HCT116 (cell line): ENCODE measurements at regions not wholly inside any gene's neighbourhood (a gene's known extent, or its start where the extent isn't known, plus 50 kb on each side); places are given as distances from the start of the nearest gene placed in this dataset.

Experiments used
- ATAC-seq: fragments of 200-7000 bp; cut with Tn5 transposase; 2 replicates; pipeline ENCODE4 v1.9.1; 2020; ENCODE audit warnings: mild to moderate bottlenecking, moderate library complexity
- BruUV-seq: library from RNA; stranded (reverse); fragments of 400-500 nt; replicated peaks from 2 replicates; lab custom pipeline; 2021; lab: Mats Ljungman, UMichigan
- CTCF ChIA-PET: fragments of 300-600 bp; sonication (Branson Sonifier 250); formaldehyde crosslinking; loops from one replicate; lab custom pipeline; 2021; ENCODE audit warnings: antibody characterized with exemption; lab: Charles Lee
- POLR2A ChIA-PET: fragments of 300-600, 350-600 bp; sonication (Branson Sonifier 250); formaldehyde crosslinking; loops from one replicate; lab custom pipeline; 2021; ENCODE audit warnings: antibody characterized with exemption; lab: Charles Lee
- RAD21 ChIA-PET, 2 experiments: fragments of 300-600 bp; sonication (Branson Sonifier 250); formaldehyde crosslinking; loops; one replicate each; lab custom pipeline; 2023; ENCODE audit warnings: low total read pairs in 2 of 2; ENCODE audit not compliant: uncharacterized antibody in 2 of 2, unreplicated experiment in 2 of 2, low non-redundant PET in 1 of 2; lab: Charles Lee
- DNase-seq: peaks from one replicate; pipeline ENCODE4 v3.0.0-alpha.2; 2010; ENCODE audit warnings: low read depth, low spot score
- H2AFZ ChIP-seq: fragments of 200-600 bp; shearing (Covaris generic), sonication (generic); 2 replicates; pipeline ENCODE4 v1.6.1; 2017; ENCODE audit warnings: low read depth, mixed run types, mixed read lengths, antibody characterized with exemption, low read length; ENCODE audit not compliant: poor library complexity, severe bottlenecking
- H3K27ac ChIP-seq: 2 replicates; pipeline ENCODE4 v1.5.1; 2012; ENCODE audit warnings: low read depth, low read length
- H3K27me3 ChIP-seq: fragments of 200-600 bp; sonication (generic); 2 replicates; pipeline ENCODE4 v1.6.1; 2016; ENCODE audit warnings: mixed run types, low read length, mixed read lengths; ENCODE audit not compliant: insufficient read depth
- H3K36me3 ChIP-seq, 2 experiments: fragments of 200-500 bp in 1 of 2; fragments of 200-600 bp in 1 of 2; sonication (Bioruptor generic) in 1 of 2; sonication (generic) in 1 of 2; 2 replicates each; pipeline versions ENCODE4 v1.5.1 to v1.6.1; 2014 to 2016; ENCODE audit warnings: low read length in 2 of 2, inconsistent platforms in 1 of 2, mixed read lengths in 1 of 2, mixed run types in 1 of 2; ENCODE audit not compliant: insufficient read depth in 2 of 2, control insufficient read depth in 1 of 2
- H3K4me1 ChIP-seq, 2 experiments: fragments of 200-600 bp in 1 of 2; sonication (generic) in 1 of 2; 2 replicates each; pipeline versions ENCODE4 v1.5.1 to v1.6.1; 2012 to 2017; ENCODE audit warnings: low read length in 2 of 2, inconsistent platforms in 1 of 2, mild to moderate bottlenecking in 1 of 2, mixed read lengths in 1 of 2, mixed run types in 1 of 2, moderate library complexity in 1 of 2; ENCODE audit not compliant: insufficient read depth in 2 of 2, control insufficient read depth in 1 of 2
- H3K4me2 ChIP-seq: fragments of 200-600 bp; sonication (generic); 2 replicates; pipeline ENCODE4 v1.6.1; 2017; ENCODE audit warnings: mixed run types, low read length, mixed read lengths
- H3K4me3 ChIP-seq, 2 experiments: fragments of 200-600 bp in 1 of 2; sonication (generic) in 1 of 2; replicated peaks in 1 of 2; 2 replicates each; pipeline ENCODE4 v1.5.1; 2011 to 2016; ENCODE audit warnings: low read length in 2 of 2, control low read depth in 1 of 2, low read depth in 1 of 2, mild to moderate bottlenecking in 1 of 2, mixed read lengths in 1 of 2, mixed run types in 1 of 2
- H3K79me2 ChIP-seq: fragments of 200-600 bp; sonication (generic); 2 replicates; pipeline ENCODE4 v1.6.1; 2017; ENCODE audit warnings: mild to moderate bottlenecking, mixed run types, low read length, moderate library complexity, mixed read lengths; ENCODE audit not compliant: insufficient read depth
- H3K9ac ChIP-seq: fragments of 200-600 bp; sonication (generic); 2 replicates; pipeline ENCODE4 v1.6.1; 2016; ENCODE audit warnings: low read length, mixed read lengths
- H3K9me2 ChIP-seq: fragments of 200-600 bp; sonication (generic), shearing (Covaris generic); 2 replicates; pipeline ENCODE4 v1.6.1; 2017; ENCODE audit warnings: mixed run types, mild to moderate bottlenecking, moderate library complexity; ENCODE audit not compliant: insufficient read depth
- H3K9me3 ChIP-seq, 2 experiments: fragments of 200-500 bp in 1 of 2; fragments of 200-600 bp in 1 of 2; sonication (Bioruptor generic) in 1 of 2; sonication (generic) in 1 of 2; 2 replicates each; pipeline ENCODE4 v1.6.1; 2014 to 2017; ENCODE audit warnings: low read length in 2 of 2, mixed read lengths in 2 of 2, inconsistent platforms in 1 of 2, low read depth in 1 of 2, mild to moderate bottlenecking in 1 of 2, mixed run types in 1 of 2, moderate library complexity in 1 of 2; ENCODE audit not compliant: control insufficient read depth in 1 of 2, insufficient read depth in 1 of 2
- H4K20me1 ChIP-seq: fragments of 200-600 bp; sonication (generic), shearing (Covaris generic); 2 replicates; pipeline ENCODE4 v1.6.1; 2017; ENCODE audit warnings: mixed run types, mild to moderate bottlenecking, moderate library complexity; ENCODE audit not compliant: insufficient read depth
- CBX3 ChIP-seq: IDR thresholded peaks from 2 replicates; pipeline ENCODE4 v1.6.1; 2012; ENCODE audit warnings: low read depth
- EZH2 ChIP-seq: fragments of 200-600 bp; sonication (generic); IDR thresholded peaks from 2 replicates; pipeline ENCODE4 v1.6.1; 2017; ENCODE audit warnings: antibody characterized with exemption, mixed run types
- EZH2phosphoT487 ChIP-seq: fragments of 200-600 bp; IDR thresholded peaks from 2 replicates; pipeline ENCODE4 v1.6.1; 2018; ENCODE audit warnings: antibody characterized with exemption, borderline replicate concordance
- POLR2AphosphoS5 ChIP-seq: IDR thresholded peaks from 2 replicates; pipeline ENCODE4 v1.6.1; 2011; ENCODE audit warnings: mild to moderate bottlenecking, low read depth, low read length, moderate library complexity
- SIN3A ChIP-seq: IDR thresholded peaks from 2 replicates; pipeline ENCODE4 v1.6.1; 2012; ENCODE audit warnings: low read depth
- YY1 ChIP-seq: IDR thresholded peaks from 2 replicates; pipeline ENCODE4 v1.6.1; 2011; ENCODE audit warnings: low read length, low read depth, moderate library complexity, mild to moderate bottlenecking; ENCODE audit not compliant: insufficient replicate concordance; ENCODE audit errors: extremely low read depth
- intact Hi-C: fragments of 100-400 bp; cut with micrococcal nuclease; formaldehyde crosslinking; loops from 2 replicates; pipeline ENCODE4 v1.10.0; 2022
- TF ChIP-seq, protein P1 (sequence below), 3 experiments: fragments of 200-600 bp in 1 of 3; sonication (generic) in 1 of 3; IDR thresholded peaks in 2 of 3; conservative IDR thresholded peaks in 1 of 3; 2 replicates each; pipeline ENCODE4 v1.5.1; 2012 to 2017; ENCODE audit warnings: low read depth in 2 of 3, low read length in 2 of 3, antibody characterized with exemption in 1 of 3, borderline replicate concordance in 1 of 3, control low read depth in 1 of 3, mild to moderate bottlenecking in 1 of 3, mixed read lengths in 1 of 3, mixed run types in 1 of 3, moderate library complexity in 1 of 3; ENCODE audit not compliant: insufficient read depth in 1 of 3

DNA sequence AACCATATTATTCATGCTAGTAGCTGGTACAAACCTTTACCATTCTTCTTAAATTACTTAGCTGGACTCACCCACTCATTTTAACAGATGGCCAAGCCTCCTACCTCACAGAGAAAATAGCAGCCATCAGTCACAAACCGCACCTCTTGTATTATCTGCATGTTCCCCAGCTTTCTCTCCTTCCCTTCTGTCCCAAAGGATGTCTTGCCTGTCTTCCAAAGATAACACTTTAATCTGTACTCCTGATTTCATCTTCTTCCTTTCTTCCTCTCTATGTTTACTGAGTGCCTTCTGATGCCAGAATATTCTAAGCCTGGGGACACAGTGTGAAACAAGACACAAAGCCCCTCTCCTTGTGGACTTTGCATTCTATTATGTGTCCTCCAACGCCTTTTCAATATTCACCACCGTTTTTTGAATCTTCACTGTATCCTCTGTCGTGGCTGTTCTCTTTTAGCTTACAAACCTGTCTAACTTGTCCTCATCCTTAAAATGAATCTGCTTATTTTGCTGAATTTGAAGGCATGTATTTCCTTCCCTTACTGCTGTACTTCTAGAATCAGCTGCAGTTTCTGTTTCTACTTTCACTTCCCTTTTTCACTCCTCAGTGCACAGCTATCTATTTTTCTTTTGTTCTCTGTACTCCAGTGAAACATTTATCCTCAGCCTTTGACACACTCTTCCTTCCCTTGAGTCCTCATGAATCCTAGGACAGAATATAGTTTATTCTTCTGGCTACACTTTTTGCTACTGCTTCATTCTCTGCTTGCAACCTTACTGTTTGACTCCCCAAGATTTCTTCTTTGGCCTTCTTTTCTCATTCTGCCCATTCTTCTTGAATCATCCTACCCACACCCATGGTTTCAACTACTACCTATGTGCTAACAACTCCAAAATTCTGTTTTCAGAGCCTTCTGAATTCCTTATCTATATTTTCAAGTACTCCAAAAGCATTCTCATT lies 216.9 kb upstream of the SAMSN1 start:
- H2AFZ ChIP-seq = no peak overlapping the region
- no peaks in the 10 kb centered on the region for H3K36me3 ChIP-seq

More for the DNA sequence above, 216.9 kb upstream of the SAMSN1 start:
- TF ChIP-seq YY1 (no peak), POLR2AphosphoS5 (no peak), EZH2phosphoT487 (no peak), CBX3 (no peak), EZH2 (no peak), SIN3A (no peak)
- TF ChIP-seq, protein P1, sequence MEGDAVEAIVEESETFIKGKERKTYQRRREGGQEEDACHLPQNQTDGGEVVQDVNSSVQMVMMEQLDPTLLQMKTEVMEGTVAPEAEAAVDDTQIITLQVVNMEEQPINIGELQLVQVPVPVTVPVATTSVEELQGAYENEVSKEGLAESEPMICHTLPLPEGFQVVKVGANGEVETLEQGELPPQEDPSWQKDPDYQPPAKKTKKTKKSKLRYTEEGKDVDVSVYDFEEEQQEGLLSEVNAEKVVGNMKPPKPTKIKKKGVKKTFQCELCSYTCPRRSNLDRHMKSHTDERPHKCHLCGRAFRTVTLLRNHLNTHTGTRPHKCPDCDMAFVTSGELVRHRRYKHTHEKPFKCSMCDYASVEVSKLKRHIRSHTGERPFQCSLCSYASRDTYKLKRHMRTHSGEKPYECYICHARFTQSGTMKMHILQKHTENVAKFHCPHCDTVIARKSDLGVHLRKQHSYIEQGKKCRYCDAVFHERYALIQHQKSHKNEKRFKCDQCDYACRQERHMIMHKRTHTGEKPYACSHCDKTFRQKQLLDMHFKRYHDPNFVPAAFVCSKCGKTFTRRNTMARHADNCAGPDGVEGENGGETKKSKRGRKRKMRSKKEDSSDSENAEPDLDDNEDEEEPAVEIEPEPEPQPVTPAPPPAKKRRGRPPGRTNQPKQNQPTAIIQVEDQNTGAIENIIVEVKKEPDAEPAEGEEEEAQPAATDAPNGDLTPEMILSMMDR (IDR thresholded peaks at IDR 0.05 in 2 of 3, conservative IDR thresholded peaks at IDR 0.05 in 1 of 3; ENCODE audit: borderline replicate concordance in 1 of 3, insufficient read depth in 1 of 3, low read depth in 2 of 3, low read length in 2 of 3) = no peak
- BruUV-seq = no TSS peak
- Histone ChIP-seq H3K4me1 (no peaks in the 10 kb centered on the region), H3K9me2 (no peaks in the 10 kb centered on the region), H3K4me3 (no peak overlapping the region), H3K27ac (no peak overlapping the region), H3K9me3 (no peaks in the 10 kb centered on the region), H3K9ac (no peak overlapping the region), H3K27me3 (no peaks in the 10 kb centered on the region), H4K20me1 (no peaks in the 10 kb centered on the region), H3K79me2 (no peaks in the 10 kb centered on the region), H3K4me2 (no peak overlapping the region)
- ChIA-PET CTCF (no interaction called here), RAD21 (no interaction called here), POLR2A (no interaction called here)
- DNase-seq (no peak), ATAC-seq (no peak)
- intact Hi-C loops = no loop called here
